IPS DF 4.7 (cell line): ENCODE measurements at regions not wholly inside any gene's neighbourhood (a gene's known extent, or its start where the extent isn't known, plus 50 kb on each side); places are given as distances from the start of the nearest gene placed in this dataset.
"Not testable (repeated sequence)": the region's sequence is repeated elsewhere in the genome, so short reads cannot be mapped to it uniquely, and the experiment has no call there.

Source experiments
- DNase-seq: peaks from one replicate; pipeline ENCODE4 v3.0.0-alpha.2; 2013; ENCODE audit warnings: low spot score; ENCODE audit errors: extremely low read depth

GRCh38 chr12:126985663-126986062 lies 1281.3 kb upstream of the TMEM132C start:
- DNase-seq = not testable (repeated sequence)

DNA sequence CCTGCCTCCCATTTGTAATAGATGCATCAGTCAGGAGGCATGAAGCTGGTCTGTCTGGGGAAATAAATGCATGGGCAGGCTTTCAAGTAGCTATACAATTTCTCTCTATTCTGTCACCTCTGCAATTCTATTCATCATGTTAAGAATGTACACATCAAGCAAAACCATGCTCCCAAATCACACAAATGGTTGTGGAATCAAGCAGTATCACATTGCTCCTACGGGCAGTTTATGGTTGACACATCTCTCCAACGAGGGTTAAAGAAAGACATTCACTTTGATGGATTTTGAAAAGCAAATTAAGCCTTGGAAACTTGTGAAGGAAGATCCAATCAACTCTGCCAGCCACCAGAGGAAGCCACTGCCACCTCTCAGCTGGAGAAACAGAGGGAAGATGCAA lies 1277.4 kb upstream of the TMEM132C start:
- DNase-seq = no peak

GRCh38 chr12:126993898-126994297 lies 1273.1 kb upstream of the TMEM132C start:
- no peak for DNase-seq

GRCh38 chr12:126994599-126994998 lies 1272.4 kb upstream of the TMEM132C start:
- DNase-seq = no peak

GRCh38 chr12:126998031-126998430 lies 1268.9 kb upstream of the TMEM132C start:
- DNase-seq = no peak

GRCh38 chr12:126998747-126999285 lies 1268.2 kb upstream of the TMEM132C start:
- DNase-seq = no peak

DNA sequence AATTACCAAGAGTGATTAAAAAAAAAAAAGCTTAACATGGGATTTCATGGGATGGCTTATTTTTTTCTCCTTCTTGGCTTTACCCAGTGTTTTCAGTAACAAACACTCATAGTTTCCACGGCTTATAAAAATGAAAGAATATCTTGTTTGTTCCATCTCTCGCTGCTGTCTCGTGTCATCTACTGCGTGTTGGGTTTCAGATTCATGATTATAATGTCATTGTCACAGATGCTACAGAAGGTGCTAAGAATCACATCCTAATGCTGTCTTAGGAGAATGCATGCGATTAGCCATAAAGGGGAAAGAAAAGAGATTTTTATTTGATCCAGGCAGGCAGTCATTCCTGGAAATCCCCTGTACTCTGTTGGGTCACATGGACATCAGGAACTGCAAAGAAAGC lies 1267.6 kb upstream of the TMEM132C start:
- no peak for DNase-seq

DNA sequence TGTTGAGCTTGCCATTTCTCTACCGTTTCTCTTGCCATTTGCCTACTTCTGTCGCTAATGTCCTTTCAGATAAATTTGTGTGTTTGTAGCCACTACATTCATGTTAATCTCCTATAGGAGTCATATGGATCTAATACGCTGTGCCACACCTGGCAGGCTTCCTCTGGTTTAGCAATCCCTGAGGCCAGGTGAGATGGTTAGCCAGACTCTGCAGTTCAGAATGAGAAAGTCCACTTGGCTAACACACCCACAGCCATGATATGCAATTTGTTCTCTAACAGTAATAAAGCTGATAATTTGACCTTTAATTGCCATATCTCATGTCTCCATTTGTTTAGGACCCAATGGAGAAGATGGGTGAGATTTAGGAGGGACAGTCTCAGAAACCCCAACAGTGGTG lies 1261.6 kb upstream of the TMEM132C start:
- no peak for DNase-seq

DNA sequence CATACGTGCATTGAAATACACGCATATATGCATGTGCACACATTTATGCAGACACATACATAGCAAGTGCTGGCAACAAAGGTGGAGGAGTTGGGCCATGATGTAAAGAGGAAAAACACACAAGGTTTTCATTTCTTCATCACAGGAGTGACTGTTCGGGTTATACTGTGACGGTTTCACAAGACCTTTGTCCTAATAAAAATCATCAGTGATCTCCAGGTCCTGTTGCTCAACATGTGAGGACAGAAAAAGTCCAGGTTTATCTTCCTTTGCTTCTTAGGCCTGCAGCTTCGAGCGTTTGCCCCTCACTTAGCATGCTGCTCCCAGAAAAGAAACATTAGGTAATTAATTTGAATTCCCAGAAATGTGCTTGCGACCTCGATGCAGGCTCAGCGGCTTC lies 1260.0 kb upstream of the TMEM132C start:
- DNase-seq = no peak

DNA sequence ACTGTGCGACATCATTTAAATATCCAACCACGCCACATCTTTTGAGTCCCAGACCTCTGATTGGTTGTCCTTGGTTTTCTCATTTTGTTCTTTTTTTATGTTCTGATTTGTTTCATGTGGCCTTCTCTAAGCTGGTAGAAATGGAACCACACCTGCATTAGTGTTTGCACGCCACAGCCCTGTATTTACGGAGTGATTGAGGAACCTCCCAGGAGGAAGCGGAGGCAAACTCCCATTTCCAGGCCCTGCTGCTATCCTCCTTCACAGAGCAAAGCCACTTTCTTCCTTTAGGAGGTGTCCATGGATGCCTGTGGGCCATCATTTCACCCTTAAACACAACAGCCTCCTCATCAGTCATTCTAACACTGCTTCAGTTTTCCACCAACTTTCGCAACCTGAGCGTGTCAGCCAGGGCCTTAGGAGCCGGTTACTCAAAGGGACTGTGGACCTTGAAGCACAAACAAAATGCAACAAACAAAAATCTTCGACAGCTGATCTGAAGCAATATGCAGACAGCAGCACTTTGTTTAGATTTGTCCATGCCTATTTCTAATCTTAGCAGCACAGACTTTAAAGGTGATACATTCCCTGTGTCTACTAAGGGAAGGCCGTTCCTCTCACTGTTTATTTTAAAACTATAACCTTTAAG lies 1258.1 kb upstream of the TMEM132C start:
- DNase-seq = no peak

DNA sequence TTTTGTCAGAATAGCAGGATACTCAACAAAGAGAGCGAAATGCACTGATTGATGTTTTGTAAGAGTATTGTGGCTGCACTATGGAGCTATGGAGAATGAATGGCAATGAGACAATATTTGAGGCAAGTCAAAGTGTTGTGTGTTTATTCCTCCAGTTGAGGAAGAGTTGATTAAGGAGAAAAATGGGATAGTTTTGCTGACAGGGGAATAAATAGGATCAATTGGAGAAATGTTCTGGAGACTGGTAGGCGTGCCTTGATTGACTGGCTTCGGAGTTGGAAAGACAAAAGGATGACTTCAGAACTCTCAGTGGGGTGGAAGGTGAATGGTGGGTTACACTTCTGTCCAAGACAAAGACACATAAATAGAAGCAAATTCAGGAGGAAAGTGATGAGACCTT lies 1254.9 kb upstream of the TMEM132C start:
- DNase-seq = no peak

DNA sequence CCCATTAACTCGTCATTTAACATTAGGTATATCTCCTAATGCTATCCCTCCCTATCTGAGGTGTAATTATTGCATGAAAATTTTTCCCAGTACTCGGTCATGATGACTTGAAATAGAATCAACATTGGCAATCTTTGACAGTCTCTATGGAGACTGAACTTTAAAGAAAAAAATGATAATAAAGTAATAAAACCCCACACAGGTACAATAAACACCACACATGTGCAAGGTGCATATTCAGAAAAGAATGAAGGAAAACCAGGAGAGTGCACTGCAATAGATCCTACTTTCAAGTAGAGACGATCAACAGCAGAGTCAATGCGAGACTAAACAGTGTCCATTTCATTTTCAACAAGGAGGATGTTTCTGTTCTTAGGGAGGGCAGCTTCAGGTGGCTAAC lies 1253.8 kb upstream of the TMEM132C start:
- DNase-seq = no peak

- DNase-seq = no peak
These were observed 1252.9 kb upstream of the TMEM132C start for GRCh38 chr12:127014079-127014478.

GRCh38 chr12:127024791-127025190 lies 1242.2 kb upstream of the TMEM132C start:
- DNase-seq = no peak

GRCh38 chr12:127025545-127025944 lies 1241.4 kb upstream of the TMEM132C start:
- no peak for DNase-seq

GRCh38 chr12:127035011-127035879 lies 1231.7 kb upstream of the TMEM132C start:
- no peak for DNase-seq

DNA sequence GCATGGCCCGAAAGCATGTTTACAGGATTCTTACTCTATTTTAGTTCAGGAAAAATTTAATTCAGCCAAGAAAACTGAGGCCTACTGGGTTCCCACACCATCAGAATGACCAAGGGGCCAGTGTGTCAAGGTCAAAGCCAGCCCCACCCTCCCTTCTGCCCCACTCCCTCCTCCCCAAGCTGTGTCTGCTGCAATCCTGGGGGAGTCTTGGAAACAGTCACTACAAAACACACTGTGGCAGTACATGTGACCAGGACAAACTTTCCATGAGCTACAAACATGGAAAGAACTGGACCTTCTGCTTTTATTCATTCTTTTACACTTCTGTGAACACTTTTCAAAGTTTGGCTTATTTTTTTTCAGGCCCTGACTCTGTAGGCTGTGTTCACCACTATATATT lies 1228.8 kb upstream of the TMEM132C start:
- DNase-seq = no peak

- no peak for DNase-seq
These were observed 1228.2 kb upstream of the TMEM132C start for GRCh38 chr12:127038761-127039160.

GRCh38 chr12:127041985-127042625 lies 1224.9 kb upstream of the TMEM132C start:
- DNase-seq = no peak

DNA sequence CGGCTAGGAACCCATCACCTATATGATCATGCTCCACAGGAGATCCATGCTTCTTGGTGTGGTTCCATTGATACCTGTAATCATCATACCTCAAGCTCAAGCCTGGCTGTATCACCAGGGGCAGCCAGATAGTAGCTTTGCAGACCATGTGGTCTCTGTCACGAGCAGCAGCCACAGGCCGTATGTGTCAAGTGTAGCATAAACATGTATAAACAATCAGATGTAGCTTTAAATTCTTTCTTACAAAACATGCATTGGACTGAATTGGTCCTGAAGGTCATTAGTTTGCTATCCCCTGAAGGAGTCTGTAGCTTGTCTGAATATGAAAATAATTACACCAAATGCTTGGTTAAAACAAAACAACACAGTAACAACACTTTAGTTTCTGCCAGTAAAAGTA lies 1223.2 kb upstream of the TMEM132C start:
- DNase-seq = no peak

DNA sequence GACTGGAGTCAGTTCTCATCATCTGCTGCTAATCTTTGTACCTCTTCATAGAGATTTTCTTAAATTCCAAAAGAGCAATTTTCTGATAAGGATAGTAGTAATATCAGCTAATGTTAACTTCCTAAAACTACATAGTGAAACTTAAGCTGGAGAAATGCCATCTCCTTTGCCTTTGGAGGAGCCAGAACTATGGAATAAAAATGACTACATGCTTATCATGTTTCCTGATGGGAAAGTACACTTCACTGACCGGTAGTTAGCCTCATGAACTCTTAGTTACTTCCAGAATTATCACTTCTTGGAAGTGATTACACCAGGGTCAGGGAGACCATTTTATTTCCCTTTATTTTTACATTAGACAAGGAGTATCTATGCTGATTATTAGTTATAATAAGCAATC lies 1222.1 kb upstream of the TMEM132C start:
- DNase-seq = no peak

GRCh38 chr12:127046467-127046866 lies 1220.5 kb upstream of the TMEM132C start:
- DNase-seq = no peak
